CD14-positive monocyte (primary cell): ENCODE measurements at regions not wholly inside any gene's neighbourhood (a gene's known extent, or its start where the extent isn't known, plus 50 kb on each side); places are given as distances from the start of the nearest gene placed in this dataset.

Experiments used
- DNase-seq, 3 donors: peaks; one replicate each; pipeline ENCODE4 v3.0.0-alpha.2; 2011 to 2022
- H2AFZ ChIP-seq: 2 replicates; pipeline ENCODE4 v1.6.0; 2012; ENCODE audit warnings: mild to moderate bottlenecking, low read depth, low read length, inconsistent platforms; ENCODE audit not compliant: insufficient read depth, poor library complexity, severe bottlenecking
- H3K27ac ChIP-seq, 2 donors: 1 replicate in 1 of 2; 2 replicates in 1 of 2; pipeline ENCODE4 v1.5.1; 2012 to 2013; ENCODE audit warnings: low read length in 2 of 2, control low read depth in 1 of 2, inconsistent platforms in 1 of 2, low read depth in 1 of 2, mild to moderate bottlenecking in 1 of 2
- H3K27me3 ChIP-seq, 2 donors: one replicate each; pipeline versions ENCODE4 v1.6.0 to v1.6.1; 2011 to 2013; ENCODE audit warnings: low read length in 2 of 2; ENCODE audit not compliant: control insufficient read depth in 2 of 2, insufficient read depth in 2 of 2
- H3K36me3 ChIP-seq, 2 donors: replicated peaks in 1 of 2; 1 replicate in 1 of 2; 2 replicates in 1 of 2; pipeline versions ENCODE4 v1.5.1 to v1.6.1; 2012 to 2013; ENCODE audit warnings: low read length in 2 of 2, control low read depth in 1 of 2, inconsistent platforms in 1 of 2, mild to moderate bottlenecking in 1 of 2; ENCODE audit not compliant: insufficient read depth in 2 of 2, control insufficient read depth in 1 of 2
- H3K4me1 ChIP-seq, 2 donors: 1 replicate in 1 of 2; 2 replicates in 1 of 2; pipeline versions ENCODE4 v1.5.1 to v1.6.1; 2012 to 2013; ENCODE audit warnings: low read length in 2 of 2, control low read depth in 1 of 2, inconsistent platforms in 1 of 2, mild to moderate bottlenecking in 1 of 2, moderate library complexity in 1 of 2; ENCODE audit not compliant: insufficient read depth in 2 of 2, control insufficient read depth in 1 of 2
- H3K4me2 ChIP-seq: replicated peaks from 2 replicates; pipeline ENCODE3; 2012; ENCODE audit warnings: low read length, moderate library complexity, mild to moderate bottlenecking; ENCODE audit not compliant: poor library complexity, severe bottlenecking; ENCODE audit errors: extremely low read depth
- H3K4me3 ChIP-seq, 3 experiments: fragments of 200-600 bp in 1 of 3; sonication (generic) in 1 of 3; replicated peaks in 1 of 3; 1 replicate in 2 of 3; 2 replicates in 1 of 3; pipeline ENCODE4 v1.5.1; 2011 to 2013; ENCODE audit warnings: low read length in 3 of 3, mild to moderate bottlenecking in 3 of 3, control low read depth in 2 of 3, low read depth in 2 of 3, inconsistent platforms in 1 of 3, moderate library complexity in 1 of 3
- H3K79me2 ChIP-seq: 2 replicates; pipeline ENCODE4 v1.6.0; 2012; ENCODE audit warnings: mild to moderate bottlenecking, control low read depth, inconsistent platforms, low read length, moderate library complexity; ENCODE audit not compliant: insufficient read depth
- H3K9ac ChIP-seq: 2 replicates; pipeline ENCODE4 v1.6.0; 2017; ENCODE audit warnings: low read length, mild to moderate bottlenecking; ENCODE audit not compliant: insufficient read depth, poor library complexity, severe bottlenecking
- H3K9me3 ChIP-seq, 2 donors: replicated peaks in 1 of 2; 1 replicate in 1 of 2; 2 replicates in 1 of 2; pipeline versions ENCODE4 v1.5.1 to v1.6.1; 2012 to 2013; ENCODE audit warnings: low read length in 2 of 2, control low read depth in 1 of 2; ENCODE audit not compliant: control insufficient read depth in 1 of 2, insufficient read depth in 1 of 2
- H4K20me1 ChIP-seq: 2 replicates; pipeline ENCODE4 v1.6.0; 2012; ENCODE audit warnings: mild to moderate bottlenecking, low read length, control low read depth, moderate library complexity; ENCODE audit not compliant: insufficient read depth
- H3K27ac Mint-ChIP-seq, 7 donors: one replicate each; pipeline ENCODE4 v1.8.0; 2020; ENCODE audit warnings: mild to moderate bottlenecking in 7 of 7, mixed read lengths in 7 of 7, moderate library complexity in 6 of 7, inconsistent platforms in 2 of 7
- H3K27me3 Mint-ChIP-seq, 3 donors: one replicate each; pipeline ENCODE4 v1.8.0; 2021 to 2022; ENCODE audit warnings: low read depth in 3 of 3, mild to moderate bottlenecking in 3 of 3, mixed read lengths in 3 of 3, moderate library complexity in 3 of 3, inconsistent platforms in 1 of 3
- H3K36me3 Mint-ChIP-seq, 2 donors: one replicate each; pipeline ENCODE4 v1.8.0; 2020; ENCODE audit warnings: mixed read lengths in 2 of 2, inconsistent platforms in 1 of 2, mild to moderate bottlenecking in 1 of 2
- H3K4me1 Mint-ChIP-seq: one replicate; pipeline ENCODE4 v1.8.0; 2020; ENCODE audit warnings: mild to moderate bottlenecking, mixed read lengths
- H3K4me3 Mint-ChIP-seq, 2 donors: one replicate each; pipeline ENCODE4 v1.8.0; 2020; ENCODE audit warnings: mild to moderate bottlenecking in 2 of 2, mixed read lengths in 2 of 2, moderate library complexity in 1 of 2
- H3K9me3 Mint-ChIP-seq, 7 donors: one replicate each; pipeline ENCODE4 v1.8.0; 2020 to 2022; ENCODE audit warnings: mixed read lengths in 7 of 7, mild to moderate bottlenecking in 6 of 7, moderate library complexity in 6 of 7, inconsistent platforms in 2 of 7
- WGBS: methylation state at CpG from one replicate; pipeline ENCODE4 v1.1.5; 2013; ENCODE audit warnings: missing lambda C conversion rate; ENCODE audit not compliant: insufficient coverage; 5-methylcytosine and 5-hydroxymethylcytosine counted together
- intact Hi-C, 2 donors: fragments of 100-400 bp; cut with micrococcal nuclease; formaldehyde crosslinking; loops; one replicate each; pipeline versions ENCODE4 v1.15.0 to v1.15.1; 2023
- TF ChIP-seq, protein P1 (sequence below): fragments of 200-600 bp; IDR thresholded peaks from one replicate; pipeline ENCODE4 v1.8.0; 2022; ENCODE audit warnings: antibody characterized with exemption, mild to moderate bottlenecking

DNA sequence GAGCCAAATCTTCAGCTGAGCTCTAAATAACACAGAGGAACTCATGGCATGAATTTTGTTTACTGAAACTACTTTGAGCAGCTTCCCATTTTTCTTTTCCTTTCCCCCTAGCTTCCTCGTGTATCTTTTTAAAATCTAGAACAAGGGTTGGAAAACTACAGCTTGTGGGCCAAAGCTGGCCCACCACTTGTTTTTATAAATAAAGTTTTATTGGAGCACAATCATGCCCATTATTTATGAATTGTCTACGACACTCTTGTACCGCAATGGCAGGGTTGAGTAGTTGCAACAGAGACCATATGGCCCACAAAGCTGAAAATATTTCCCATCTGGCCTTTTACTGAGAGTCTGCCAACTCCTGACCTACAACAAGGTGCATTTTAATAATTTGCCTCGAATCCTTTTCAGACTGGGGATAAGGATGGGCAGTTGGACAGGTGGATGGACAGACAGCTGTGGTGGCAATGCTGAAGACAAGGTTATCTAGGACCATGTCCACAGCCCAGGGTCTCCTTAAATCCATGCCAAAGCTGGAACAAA is 87.7 kb downstream of the RMI2 start:
- TF ChIP-seq, protein P1, sequence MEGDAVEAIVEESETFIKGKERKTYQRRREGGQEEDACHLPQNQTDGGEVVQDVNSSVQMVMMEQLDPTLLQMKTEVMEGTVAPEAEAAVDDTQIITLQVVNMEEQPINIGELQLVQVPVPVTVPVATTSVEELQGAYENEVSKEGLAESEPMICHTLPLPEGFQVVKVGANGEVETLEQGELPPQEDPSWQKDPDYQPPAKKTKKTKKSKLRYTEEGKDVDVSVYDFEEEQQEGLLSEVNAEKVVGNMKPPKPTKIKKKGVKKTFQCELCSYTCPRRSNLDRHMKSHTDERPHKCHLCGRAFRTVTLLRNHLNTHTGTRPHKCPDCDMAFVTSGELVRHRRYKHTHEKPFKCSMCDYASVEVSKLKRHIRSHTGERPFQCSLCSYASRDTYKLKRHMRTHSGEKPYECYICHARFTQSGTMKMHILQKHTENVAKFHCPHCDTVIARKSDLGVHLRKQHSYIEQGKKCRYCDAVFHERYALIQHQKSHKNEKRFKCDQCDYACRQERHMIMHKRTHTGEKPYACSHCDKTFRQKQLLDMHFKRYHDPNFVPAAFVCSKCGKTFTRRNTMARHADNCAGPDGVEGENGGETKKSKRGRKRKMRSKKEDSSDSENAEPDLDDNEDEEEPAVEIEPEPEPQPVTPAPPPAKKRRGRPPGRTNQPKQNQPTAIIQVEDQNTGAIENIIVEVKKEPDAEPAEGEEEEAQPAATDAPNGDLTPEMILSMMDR, result no peak
- Histone ChIP-seq H4K20me1 (no peaks in the 10 kb centered on the region), H3K9me3 (peaks cover 0 to 6% of the 10 kb centered on the region in 2 donors), H3K79me2 (no peaks in the 10 kb centered on the region), H3K4me3 (no peak overlapping the region), H3K36me3 (no peaks in the 10 kb centered on the region), H3K4me1 (peaks cover 3 to 6% of the 10 kb centered on the region in 2 donors), H2AFZ (no peak overlapping the region), H3K27me3 (no peaks in the 10 kb centered on the region), H3K9ac (no peak overlapping the region), H3K4me2 (no peak overlapping the region), H3K27ac (no peak overlapping the region)
- no CpG with 5 or more reads among the region's 4 CpGs for WGBS
- Mint-ChIP-seq H3K27me3 (peaks cover 1 to 6% (median 1%) of the 10 kb centered on the region in 3 donors), H3K27ac (peak overlapping the region in 1 of 7 donors; percentile 60), H3K4me3 (no peak overlapping the region), H3K36me3 (no peaks in the 10 kb centered on the region), H3K9me3 (peaks cover 0 to 11% (median 0%) of the 10 kb centered on the region in 7 donors), H3K4me1 (peaks cover 12% of the 10 kb centered on the region)
- DNase-seq, result no peak
- intact Hi-C loops, result no loop called here

DNA sequence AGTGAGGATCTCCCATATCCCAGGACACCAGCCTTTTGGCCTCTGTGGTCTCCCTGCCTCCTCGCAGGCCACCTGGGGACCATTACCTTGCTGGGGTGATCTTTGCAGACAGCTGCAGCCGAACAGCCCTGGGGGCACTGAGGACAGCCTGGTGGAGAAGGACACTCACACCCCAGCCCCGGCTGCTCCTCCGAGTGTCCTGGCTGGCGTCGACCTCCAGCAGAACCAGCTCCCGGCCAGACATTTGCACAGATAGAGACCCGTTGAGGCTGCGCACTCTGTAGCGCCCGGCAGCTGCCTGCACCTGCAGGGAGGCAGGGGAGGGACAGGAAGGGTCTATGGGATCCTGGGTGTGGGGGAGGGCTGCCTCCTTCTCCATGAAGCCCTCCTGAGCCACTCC is 90.3 kb downstream of the RMI2 start:
- Mint-ChIP-seq H3K9me3 (peaks cover 9 to 26% (median 12%) of the 10 kb centered on the region in 7 donors), H3K4me1 (peaks cover 4% of the 10 kb centered on the region), H3K36me3 (peaks cover 0 to 4% of the 10 kb centered on the region in 2 donors), H3K27me3 (peaks cover 1 to 5% (median 1%) of the 10 kb centered on the region in 3 donors), H3K27ac (peak overlapping the region in 1 of 7 donors; percentile 50), H3K4me3 (no peak overlapping the region)
- TF ChIP-seq, protein P1, result no peak
- no peak overlapping the region for H3K4me2 ChIP-seq
- no peak for DNase-seq
- H3K27me3 ChIP-seq, result no peaks in the 10 kb centered on the region
- intact Hi-C loops, result no loop called here
- H3K79me2 ChIP-seq, result no peaks in the 10 kb centered on the region
- 93% methylated on average over 6 of the region's 11 CpGs for WGBS
- no peaks in the 10 kb centered on the region for H3K4me1 ChIP-seq
- no peak overlapping the region for H3K4me3 ChIP-seq
- H3K9me3 ChIP-seq, result peaks cover 9 to 17% of the 10 kb centered on the region in 2 donors
- no peaks in the 10 kb centered on the region for H3K36me3 ChIP-seq
- no peak overlapping the region for H2AFZ ChIP-seq
- H3K27ac ChIP-seq, result no peak overlapping the region
- H4K20me1 ChIP-seq, result no peaks in the 10 kb centered on the region
- no peak overlapping the region for H3K9ac ChIP-seq
